Astrocyte of the cerebellum (primary cell): ENCODE measurements at regions not wholly inside any gene's neighbourhood (a gene's known extent, or its start where the extent isn't known, plus 50 kb on each side); places are given as distances from the start of the nearest gene placed in this dataset.
"Not testable (repeated sequence)": the region's sequence is repeated elsewhere in the genome, so short reads cannot be mapped to it uniquely, and the experiment has no call there.

Experiments used
- DNase-seq: peaks from one replicate; pipeline ENCODE4 v3.0.0-alpha.2; 2011; ENCODE audit warnings: low read depth
- H3K4me3 ChIP-seq: 2 replicates; pipeline ENCODE4 v1.5.1; 2011; ENCODE audit warnings: mild to moderate bottlenecking, low read depth, low read length, moderate library complexity
- in situ Hi-C: cut with HindIII; loops from 2 replicates; pipeline ENCODE4 v1.10.0; 2017; ENCODE audit warnings: low sequenced_read_pairs
- TF ChIP-seq, protein P1 (sequence below): IDR thresholded peaks from 2 replicates; pipeline ENCODE4 v1.5.1; 2012; ENCODE audit warnings: low read length, low read depth, moderate library complexity, mild to moderate bottlenecking; ENCODE audit errors: missing control alignments

DNA sequence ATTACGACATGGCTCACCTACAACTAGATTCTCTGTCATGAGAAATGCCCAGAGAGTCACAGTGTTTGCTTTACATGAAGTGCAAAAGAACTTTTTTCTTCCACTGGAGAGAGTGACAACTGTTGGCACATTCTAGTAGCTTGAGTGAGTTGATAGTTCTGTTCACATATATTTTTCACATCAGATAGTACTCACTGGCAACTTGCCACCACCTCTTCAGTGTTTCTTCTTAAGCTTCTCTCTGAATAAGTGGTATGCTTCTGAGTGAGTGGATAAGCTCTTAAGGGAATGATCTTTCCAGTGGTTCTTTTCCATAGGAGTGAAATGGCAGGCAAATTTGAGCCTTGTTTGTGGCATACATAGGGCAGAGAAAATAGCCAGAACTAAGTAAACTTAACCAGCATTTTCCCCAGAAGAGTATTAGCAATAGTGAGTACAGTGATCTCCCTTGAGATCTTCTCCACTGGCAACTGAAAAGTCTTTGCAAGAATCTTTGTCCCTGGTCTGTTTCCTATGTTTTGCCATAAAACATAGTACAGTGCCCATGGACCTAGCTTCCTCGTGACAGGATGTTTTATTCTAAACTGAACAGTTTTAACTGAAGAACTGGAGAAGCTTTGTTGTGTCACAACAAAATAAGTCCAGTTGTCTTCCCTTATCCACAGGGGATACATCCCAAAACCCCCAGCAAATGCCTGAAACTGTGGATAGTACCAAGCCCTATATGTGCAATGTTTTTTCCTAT is 125.4 kb upstream of the CDK13 start:
- no peak overlapping the region for H3K4me3 ChIP-seq
- TF ChIP-seq, protein P1, sequence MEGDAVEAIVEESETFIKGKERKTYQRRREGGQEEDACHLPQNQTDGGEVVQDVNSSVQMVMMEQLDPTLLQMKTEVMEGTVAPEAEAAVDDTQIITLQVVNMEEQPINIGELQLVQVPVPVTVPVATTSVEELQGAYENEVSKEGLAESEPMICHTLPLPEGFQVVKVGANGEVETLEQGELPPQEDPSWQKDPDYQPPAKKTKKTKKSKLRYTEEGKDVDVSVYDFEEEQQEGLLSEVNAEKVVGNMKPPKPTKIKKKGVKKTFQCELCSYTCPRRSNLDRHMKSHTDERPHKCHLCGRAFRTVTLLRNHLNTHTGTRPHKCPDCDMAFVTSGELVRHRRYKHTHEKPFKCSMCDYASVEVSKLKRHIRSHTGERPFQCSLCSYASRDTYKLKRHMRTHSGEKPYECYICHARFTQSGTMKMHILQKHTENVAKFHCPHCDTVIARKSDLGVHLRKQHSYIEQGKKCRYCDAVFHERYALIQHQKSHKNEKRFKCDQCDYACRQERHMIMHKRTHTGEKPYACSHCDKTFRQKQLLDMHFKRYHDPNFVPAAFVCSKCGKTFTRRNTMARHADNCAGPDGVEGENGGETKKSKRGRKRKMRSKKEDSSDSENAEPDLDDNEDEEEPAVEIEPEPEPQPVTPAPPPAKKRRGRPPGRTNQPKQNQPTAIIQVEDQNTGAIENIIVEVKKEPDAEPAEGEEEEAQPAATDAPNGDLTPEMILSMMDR, result no peak
- in situ Hi-C loops, result loop anchor here (5.0 kb wide), 1 partner anchor 68 kb away; no protein-coding TSS in a partner anchor
- no peak for DNase-seq

DNA sequence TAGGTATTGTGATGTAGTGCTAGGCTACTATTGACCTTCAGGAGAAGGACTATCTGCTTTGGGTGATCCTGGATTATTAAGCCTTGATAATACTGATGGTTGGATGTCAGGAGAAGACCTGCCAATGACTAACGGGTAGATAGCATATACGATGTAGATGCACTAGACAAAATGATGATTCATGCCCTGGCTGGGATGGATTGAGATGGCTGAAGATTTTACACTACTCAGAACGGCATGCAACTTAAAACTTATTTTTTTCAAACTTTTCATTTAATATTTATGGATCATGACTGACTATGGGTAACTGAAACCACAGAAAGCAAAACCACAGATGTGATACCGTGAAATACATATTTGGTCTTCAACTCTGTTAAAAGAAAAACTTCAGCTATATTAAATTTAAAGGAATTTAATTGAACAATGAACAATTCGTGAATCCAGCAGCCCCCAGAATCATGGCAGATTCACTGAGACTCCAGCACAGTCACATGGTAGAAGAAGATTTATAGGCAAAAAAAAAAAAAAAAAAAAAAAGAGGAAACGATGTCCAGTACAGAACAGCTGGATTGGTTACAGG is 124.6 kb upstream of the CDK13 start:
- DNase-seq, result no peak
- TF ChIP-seq, protein P1, result no peak
- H3K4me3 ChIP-seq, result no peak overlapping the region
- in situ Hi-C loops, result loop anchor here (5.0 kb wide), 1 partner anchor 67 kb away; no protein-coding TSS in a partner anchor

DNA sequence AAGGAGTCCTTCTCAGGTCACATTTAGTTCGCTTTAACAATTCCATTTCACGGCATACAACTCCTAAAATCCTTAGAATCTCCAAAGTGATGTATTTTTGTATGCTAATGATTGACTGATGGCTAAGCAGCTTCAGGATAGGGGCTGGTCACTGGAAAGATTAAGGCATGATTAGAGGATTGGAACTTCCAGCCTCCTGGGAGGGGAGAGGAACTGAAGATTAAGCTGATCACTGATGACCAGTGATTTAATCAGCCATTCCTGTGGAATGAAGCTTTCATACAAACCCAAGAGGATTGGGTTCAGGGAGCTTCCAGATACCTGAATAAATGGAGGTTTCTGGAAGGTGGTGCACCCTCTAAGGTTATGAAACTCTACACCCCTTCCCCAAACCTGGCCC is 123.9 kb upstream of the CDK13 start:
- no peak overlapping the region for H3K4me3 ChIP-seq
- DNase-seq, result no peak
- TF ChIP-seq, protein P1, result no peak
- in situ Hi-C loops, result loop anchor here (5.0 kb wide), 1 partner anchor 66 kb away; no protein-coding TSS in a partner anchor

DNA sequence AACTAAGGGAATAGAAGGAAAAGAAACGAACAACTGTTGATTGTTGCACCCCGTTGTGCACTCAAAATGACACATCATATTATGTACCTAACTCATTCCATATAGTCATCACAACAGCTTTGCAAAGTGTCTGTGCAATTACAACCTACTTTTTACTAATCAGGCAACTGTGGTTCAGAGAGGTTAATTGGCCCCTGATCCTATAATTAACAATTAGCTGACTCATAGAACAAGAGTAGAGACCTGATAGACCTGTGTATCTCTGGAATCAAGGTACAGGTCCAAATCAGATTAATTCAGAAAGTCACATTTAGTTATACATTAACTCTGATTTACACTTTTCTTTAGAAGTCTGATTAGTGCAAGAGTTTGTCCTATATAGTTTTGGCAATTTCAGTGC is 122.5 kb upstream of the CDK13 start:
- H3K4me3 ChIP-seq, result no peak overlapping the region
- TF ChIP-seq, protein P1, result no peak
- in situ Hi-C loops, result loop anchor here (5.0 kb wide), 1 partner anchor 65 kb away; no protein-coding TSS in a partner anchor
- no peak for DNase-seq

DNA sequence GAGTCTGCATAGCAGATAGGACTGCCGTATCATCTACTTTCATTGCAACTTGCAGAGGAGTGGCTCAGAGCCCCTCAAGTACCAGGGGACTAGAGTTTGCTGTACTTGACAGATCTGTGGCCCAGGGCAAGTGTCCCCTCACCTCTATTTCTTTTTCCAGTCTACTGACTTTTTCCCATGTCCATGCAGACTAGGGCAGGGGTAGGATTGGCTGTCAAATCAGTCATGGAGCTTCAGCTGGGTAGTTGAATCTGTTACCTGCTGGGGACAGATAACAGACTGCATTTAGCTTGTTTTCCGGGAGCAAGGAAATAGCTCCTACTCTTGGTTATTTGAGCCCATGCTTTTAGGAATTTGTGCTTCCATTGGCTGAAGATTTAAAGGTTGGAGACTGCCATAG is 121.0 kb upstream of the CDK13 start:
- in situ Hi-C loops, result loop anchor here (5.0 kb wide), 1 partner anchor 63 kb away; no protein-coding TSS in a partner anchor
- H3K4me3 ChIP-seq, result no peak overlapping the region
- DNase-seq, result no peak
- TF ChIP-seq, protein P1, result no peak

DNA sequence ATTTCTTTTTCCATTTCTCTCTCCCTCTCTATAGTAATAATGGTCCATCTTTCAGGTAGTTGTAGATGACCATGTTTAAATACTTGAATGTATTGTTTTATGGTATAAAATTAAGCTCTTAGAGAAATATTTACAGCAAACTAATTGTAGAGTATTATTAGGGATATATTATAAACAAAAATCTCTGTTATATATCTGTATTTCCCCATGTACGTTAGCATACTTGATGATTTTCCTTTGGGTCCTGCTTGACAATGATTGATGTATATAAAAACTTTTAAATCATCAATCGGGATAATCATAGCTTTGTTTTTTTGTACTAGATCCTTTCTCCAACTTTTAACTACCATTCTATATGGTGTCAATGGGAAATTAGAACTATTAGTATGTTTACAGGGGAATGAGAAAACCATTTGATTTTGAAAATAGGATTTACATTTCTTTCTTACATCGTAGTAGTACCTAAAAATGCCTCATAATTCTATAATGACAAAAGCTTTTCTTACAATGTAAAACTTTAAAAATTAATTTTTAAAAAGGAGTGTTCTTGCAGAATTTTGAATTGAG is 117.5 kb upstream of the CDK13 start:
- in situ Hi-C loops, result no loop called here
- no peak for DNase-seq
- H3K4me3 ChIP-seq, result no peak overlapping the region
- TF ChIP-seq, protein P1, result no peak

DNA sequence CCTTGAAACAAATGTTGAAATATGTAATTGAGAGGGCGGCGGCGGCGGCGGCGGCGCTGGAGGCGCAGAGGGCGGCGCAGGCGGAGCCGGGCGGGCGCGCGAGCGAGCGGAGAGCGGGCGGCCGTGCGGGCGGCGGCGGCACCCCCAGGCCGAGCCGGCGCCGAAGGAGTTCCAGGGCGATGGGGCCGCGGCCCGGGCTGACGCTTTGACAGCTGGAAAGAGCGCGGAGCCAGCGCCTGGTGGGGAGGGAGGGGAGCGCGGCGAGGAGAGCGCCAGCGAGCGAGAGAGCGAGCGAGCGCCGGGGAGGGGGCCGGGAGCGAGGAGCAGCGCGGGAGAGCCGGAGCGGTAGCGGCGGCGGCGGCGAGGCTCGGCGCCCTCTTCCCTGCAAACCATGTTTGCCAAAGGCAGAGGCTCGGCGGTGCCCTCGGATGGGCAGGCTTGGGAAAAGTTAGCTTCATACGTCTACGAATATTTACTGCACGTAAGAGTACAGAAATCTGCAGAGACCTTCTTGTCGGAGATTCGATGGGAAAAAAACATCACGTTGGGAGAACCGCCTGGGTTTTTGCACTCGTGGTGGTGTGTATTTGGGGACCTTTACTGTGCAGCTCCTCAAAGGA is 116.8 kb upstream of the CDK13 start:
- DNase-seq, in situ Hi-C loops: not testable (repeated sequence)
- peak overlapping the region; percentile 41 for H3K4me3 ChIP-seq

DNA sequence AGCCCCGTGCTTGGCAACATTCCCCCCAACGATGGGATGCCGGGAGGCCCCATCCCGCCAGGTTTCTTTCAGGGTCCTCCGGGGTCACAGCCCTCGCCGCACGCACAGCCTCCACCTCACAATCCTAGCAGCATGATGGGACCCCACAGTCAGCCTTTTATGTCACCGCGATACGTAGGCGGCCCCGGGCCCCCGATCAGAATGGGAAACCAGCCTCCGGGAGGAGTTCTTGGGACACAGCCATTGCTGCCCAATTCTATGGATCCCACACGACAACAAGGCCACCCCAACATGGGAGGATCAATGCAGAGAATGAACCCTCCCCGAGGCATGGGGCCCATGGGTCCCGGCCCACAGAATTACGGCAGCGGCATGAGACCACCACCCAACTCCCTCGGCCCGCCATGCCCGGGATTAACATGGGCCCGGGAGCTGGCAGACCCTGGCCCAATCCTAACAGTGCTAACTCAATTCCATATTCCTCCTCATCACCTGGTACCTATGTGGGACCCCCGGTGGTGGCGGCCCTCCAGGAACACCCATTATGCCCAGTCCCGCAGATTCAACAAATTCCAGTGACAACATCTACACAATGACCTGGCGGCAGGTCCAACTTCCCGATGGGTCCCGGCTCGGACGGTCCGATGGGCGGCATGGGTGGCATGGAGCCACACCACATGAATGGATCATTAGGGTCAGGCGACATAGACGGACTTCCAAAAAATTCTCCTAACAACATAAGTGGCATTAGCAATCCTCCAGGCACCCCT is 116.0 kb upstream of the CDK13 start:
- DNase-seq, in situ Hi-C loops: not testable (repeated sequence)
- H3K4me3 ChIP-seq, result peak overlapping the region; percentile 41
